Endothelial cell of umbilical vein (primary cell): ENCODE measurements at regions not wholly inside any gene's neighbourhood (a gene's known extent, or its start where the extent isn't known, plus 50 kb on each side); places are given as distances from the start of the nearest gene placed in this dataset.

ENCODE experiments used
- BruUV-seq: library from RNA; stranded (reverse); fragments of 400-500 nt; replicated peaks from 2 replicates; lab custom pipeline; 2021; lab: Mats Ljungman, UMichigan
- CTCF ChIA-PET: fragments of 300-600, 350-600 bp; sonication (Branson Sonifier 250); formaldehyde crosslinking; loops from one replicate; lab custom pipeline; 2021; ENCODE audit warnings: antibody characterized with exemption, inconsistent platforms; lab: Charles Lee
- POLR2A ChIA-PET: fragments of 300-600, 350-600 bp; sonication (Branson Sonifier 250); formaldehyde crosslinking; loops from one replicate; lab custom pipeline; 2021; ENCODE audit warnings: antibody characterized with exemption, inconsistent platforms; lab: Charles Lee
- DNase-seq: peaks from one replicate; pipeline ENCODE4 v3.0.0-alpha.2; 2011; ENCODE audit warnings: low read depth, low spot score
- FAIRE-seq: peaks from 2 replicates; lab custom pipeline; 2011; peaks lifted over from hg19 to GRCh38; lab: Jason Lieb, UNC
- H2AFZ ChIP-seq: 2 replicates; pipeline ENCODE4 v1.6.0; 2012; ENCODE audit warnings: low read depth, low read length, control low read depth, inconsistent platforms
- H3K27ac ChIP-seq: 2 replicates; pipeline ENCODE4 v1.5.1; 2011; ENCODE audit warnings: low read depth, mild to moderate bottlenecking, control low read depth, low read length, moderate library complexity; ENCODE audit not compliant: insufficient read depth
- H3K27me3 ChIP-seq, 2 experiments: 2 replicates each; pipeline versions ENCODE4 v1.6.0 to v1.6.1; 2011; ENCODE audit warnings: low read length in 2 of 2, mixed read lengths in 1 of 2; ENCODE audit not compliant: control insufficient read depth in 2 of 2, insufficient read depth in 2 of 2
- H3K36me3 ChIP-seq, 2 experiments: 2 replicates in 1 of 2; 3 replicates in 1 of 2; pipeline ENCODE4 v1.5.1; 2011; ENCODE audit warnings: low read length in 2 of 2, mild to moderate bottlenecking in 1 of 2, moderate library complexity in 1 of 2; ENCODE audit not compliant: control insufficient read depth in 2 of 2, insufficient read depth in 2 of 2; ENCODE audit errors: extremely low read depth in 1 of 2
- H3K4me1 ChIP-seq: 3 replicates; pipeline ENCODE4 v1.5.1; 2011; ENCODE audit warnings: mild to moderate bottlenecking, low read length; ENCODE audit not compliant: control insufficient read depth, insufficient read depth; ENCODE audit errors: extremely low read depth
- H3K4me2 ChIP-seq: 2 replicates; pipeline ENCODE4 v1.6.1; 2011; ENCODE audit warnings: low read length, control low read depth, mixed read lengths; ENCODE audit not compliant: insufficient read depth
- H3K4me3 ChIP-seq, 3 experiments: fragments of 200-600 bp in 1 of 3; sonication (generic), shearing (Covaris generic) in 1 of 3; replicated peaks in 1 of 3; 2 replicates each; pipeline ENCODE4 v1.5.1; 2011 to 2016; ENCODE audit warnings: control low read depth in 3 of 3, low read length in 3 of 3, mild to moderate bottlenecking in 2 of 3, inconsistent platforms in 1 of 3, low read depth in 1 of 3, moderate library complexity in 1 of 3; ENCODE audit not compliant: insufficient read depth in 1 of 3
- H3K79me2 ChIP-seq: 2 replicates; pipeline ENCODE4 v1.6.0; 2012; ENCODE audit warnings: low read length, inconsistent platforms; ENCODE audit not compliant: control insufficient read depth, insufficient read depth
- H3K9ac ChIP-seq: replicated peaks from 2 replicates; pipeline ENCODE3; 2011; ENCODE audit warnings: low read length, control low read depth; ENCODE audit not compliant: insufficient read depth; ENCODE audit errors: extremely low read depth
- H3K9me1 ChIP-seq: replicated peaks from 3 replicates; pipeline ENCODE4 v1.6.0; 2011; ENCODE audit warnings: mild to moderate bottlenecking, low read length; ENCODE audit not compliant: control insufficient read depth, insufficient read depth; ENCODE audit errors: extremely low read depth
- H3K9me3 ChIP-seq: replicated peaks from 2 replicates; pipeline ENCODE4 v1.5.1; 2012; ENCODE audit warnings: low read length, inconsistent platforms; ENCODE audit not compliant: control insufficient read depth, insufficient read depth
- H4K20me1 ChIP-seq: replicated peaks from 2 replicates; pipeline ENCODE3; 2011; ENCODE audit warnings: mild to moderate bottlenecking, low read length; ENCODE audit not compliant: control insufficient read depth, insufficient read depth; ENCODE audit errors: extremely low read depth
- CTCF ChIP-seq, 2 donors: IDR thresholded peaks; 1 replicate in 1 of 2; 2 replicates in 1 of 2; pipeline ENCODE4 v1.5.1; 2011; ENCODE audit warnings: low read length in 2 of 2, mild to moderate bottlenecking in 2 of 2, moderate library complexity in 2 of 2, control low read depth in 1 of 2, inconsistent platforms in 1 of 2, low read depth in 1 of 2; ENCODE audit not compliant: insufficient read depth in 1 of 2; ENCODE audit errors: extremely low read depth in 1 of 2
- EZH2 ChIP-seq: IDR thresholded peaks from 2 replicates; pipeline ENCODE4 v1.6.1; 2012; ENCODE audit warnings: borderline replicate concordance, low read depth, mild to moderate bottlenecking, moderate library complexity, low read length, inconsistent platforms; ENCODE audit not compliant: severe bottlenecking
- FOS ChIP-seq: IDR thresholded peaks from 2 replicates; pipeline ENCODE4 v1.6.1; 2011; ENCODE audit warnings: mild to moderate bottlenecking, low read length, moderate library complexity, borderline replicate concordance; ENCODE audit not compliant: insufficient read depth
- GATA2 ChIP-seq: IDR thresholded peaks from 2 replicates; pipeline ENCODE4 v1.7.0; 2011; ENCODE audit warnings: low read depth, mild to moderate bottlenecking, moderate library complexity, mixed read lengths, low read length; ENCODE audit not compliant: insufficient read length, insufficient read depth
- JUN ChIP-seq: IDR thresholded peaks from 2 replicates; pipeline ENCODE4 v1.6.1; 2011; ENCODE audit warnings: borderline replicate concordance, low read depth; ENCODE audit not compliant: insufficient read length, insufficient read depth
- MAX ChIP-seq: IDR thresholded peaks from 2 replicates; pipeline ENCODE4 v1.6.1; 2011; ENCODE audit not compliant: insufficient read depth, insufficient read length
- MYC ChIP-seq: IDR thresholded peaks from one replicate; pipeline ENCODE4 v1.6.1; 2011; ENCODE audit warnings: mild to moderate bottlenecking, low read depth, low read length
- POLR2A ChIP-seq: IDR thresholded peaks from 2 replicates; pipeline ENCODE4 v1.6.1; 2012; ENCODE audit warnings: low read depth, mild to moderate bottlenecking, control low read depth, low read length
- POLR2AphosphoS5 ChIP-seq: IDR thresholded peaks from 2 replicates; pipeline ENCODE4 v1.6.1; 2012; ENCODE audit warnings: low read depth, mild to moderate bottlenecking, control low read depth, low read length, moderate library complexity; ENCODE audit not compliant: insufficient read depth
- dilution Hi-C: fragments of 300-500 bp; cut with MboI; formaldehyde crosslinking; loops from one replicate; pipeline ENCODE4 v1.15.0; 2019; ENCODE audit warnings: low sequenced_read_pairs; ENCODE audit not compliant: extremely low pct_ligation_motif_present
- intact Hi-C: fragments of 100-400 bp; cut with micrococcal nuclease; formaldehyde crosslinking; loops from one replicate; pipeline ENCODE4 v1.10.0; 2022

- Histone ChIP-seq H2AFZ (no peak overlapping the region), H3K27ac (no peak overlapping the region), H3K9me3 (peaks cover 1% of the 10 kb centered on the region), H3K79me2 (no peaks in the 10 kb centered on the region), H3K36me3 (no peaks in the 10 kb centered on the region), H3K9ac (no peak overlapping the region), H4K20me1 (no peaks in the 10 kb centered on the region), H3K4me3 (no peak overlapping the region), H3K27me3 (no peaks in the 10 kb centered on the region), H3K4me1 (no peaks in the 10 kb centered on the region), H3K9me1 (no peaks in the 10 kb centered on the region), H3K4me2 (no peak overlapping the region)
- no peak for FAIRE-seq
- TF ChIP-seq GATA2 (no peak), MAX (no peak), POLR2AphosphoS5 (no peak), EZH2 (no peak), MYC (no peak)
- DNase-seq = no peak
- dilution Hi-C loops = no loop called here
- ChIA-PET POLR2A (no interaction called here), CTCF (no interaction called here)
- BruUV-seq = no TSS peak
- intact Hi-C loops = no loop called here
Observed at GRCh38 chr4:181998398-181999295, 244.6 kb upstream of the TENM3 start.

GRCh38 chr4:182000077-182000476 lies 243.1 kb upstream of the TENM3 start:
- Histone ChIP-seq H3K4me2 (no peak overlapping the region), H3K9ac (no peak overlapping the region), H3K79me2 (no peaks in the 10 kb centered on the region), H3K9me3 (peaks cover 1% of the 10 kb centered on the region), H4K20me1 (no peaks in the 10 kb centered on the region), H3K27ac (no peak overlapping the region), H3K27me3 (no peaks in the 10 kb centered on the region), H2AFZ (no peak overlapping the region), H3K36me3 (no peaks in the 10 kb centered on the region), H3K4me1 (no peaks in the 10 kb centered on the region), H3K9me1 (no peaks in the 10 kb centered on the region), H3K4me3 (no peak overlapping the region)
- TF ChIP-seq CTCF (IDR thresholded peaks at IDR 0.05; ENCODE audit: extremely low read depth in 1 of 2, insufficient read depth in 1 of 2, low read depth in 1 of 2, low read length in 2 of 2) = no peak
- no peak for TF ChIP-seq MAX
- TF ChIP-seq POLR2AphosphoS5 = no peak
- no peak for TF ChIP-seq MYC
- TF ChIP-seq JUN = no peak
- no peak for TF ChIP-seq GATA2
- TF ChIP-seq EZH2 = no peak
- TF ChIP-seq POLR2A = no peak
- TF ChIP-seq FOS = no peak
- dilution Hi-C loops = no loop called here
- intact Hi-C loops = no loop called here
- ChIA-PET POLR2A (no interaction called here), CTCF (no interaction called here)
- BruUV-seq = no TSS peak
- FAIRE-seq (no peak), DNase-seq (no peak)
